Superior temporal gyrus (tissue), 1 donor: ENCODE measurements at regions not wholly inside any gene's neighbourhood (a gene's known extent, or its start where the extent isn't known, plus 50 kb on each side); places are given as distances from the start of the nearest gene placed in this dataset.

Experiments
- DNase-seq: peaks from one replicate; pipeline ENCODE4 v3.0.0-alpha.2; 2016; ENCODE audit errors: extremely low spot score

DNA sequence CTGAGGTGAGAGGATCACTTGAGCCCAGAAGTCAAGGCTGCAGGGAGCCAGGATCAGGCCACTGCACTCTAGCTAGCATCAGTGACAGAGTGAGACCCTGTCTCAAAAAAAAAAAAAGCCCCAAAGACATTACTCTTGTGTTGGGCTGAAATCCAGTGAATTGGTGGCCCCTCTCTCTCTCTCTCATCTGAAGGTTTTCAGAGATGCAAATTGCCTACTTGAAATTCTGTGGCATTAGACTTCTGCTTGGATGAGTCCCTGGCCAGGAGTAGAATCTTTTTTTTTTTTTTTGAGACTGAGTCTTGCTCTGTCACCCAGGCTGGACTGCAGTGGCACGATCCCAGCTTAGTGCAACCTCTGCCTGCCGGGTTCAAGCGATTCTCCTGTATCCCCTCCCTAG, 112.0 kb upstream of the ATF7IP start:
- no peak for DNase-seq

DNA sequence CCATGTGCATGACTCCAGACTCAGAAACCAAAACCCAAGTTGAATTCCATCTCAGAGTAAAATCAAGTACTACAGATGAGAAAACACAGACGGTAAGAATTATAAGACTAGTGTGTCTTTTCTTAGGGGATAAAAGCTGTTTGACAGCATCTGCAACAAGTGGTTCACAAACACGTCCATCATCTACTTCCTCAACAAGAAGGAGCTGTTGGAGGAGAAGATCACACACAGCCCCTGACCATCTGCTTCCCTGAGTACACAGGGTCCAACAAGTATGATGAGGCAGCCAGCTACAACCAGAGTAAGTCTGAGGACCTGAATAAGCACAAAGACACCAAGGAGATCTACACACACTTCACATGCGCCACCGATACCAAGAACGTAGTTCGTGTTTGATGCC, 110.7 kb upstream of the ATF7IP start:
- no peak for DNase-seq

DNA sequence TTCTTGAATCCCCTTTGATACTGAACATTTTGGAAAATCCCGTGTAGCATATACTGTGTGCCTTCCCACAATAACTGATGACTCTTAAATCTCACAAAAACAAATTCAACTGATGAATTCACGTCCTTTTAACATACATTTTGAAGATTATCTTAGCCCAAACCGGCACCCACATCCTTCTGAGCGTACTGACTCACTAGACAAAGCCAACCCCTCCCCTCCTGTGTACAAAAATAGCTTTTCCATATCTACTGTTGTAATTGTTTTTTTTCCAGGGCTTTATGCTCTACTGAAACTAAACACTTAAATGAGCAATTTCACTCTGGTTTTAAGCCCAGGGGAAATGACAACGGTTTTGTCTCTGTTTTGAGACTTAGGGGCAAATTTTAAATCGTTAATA, 109.4 kb upstream of the ATF7IP start:
- DNase-seq = no peak

DNA sequence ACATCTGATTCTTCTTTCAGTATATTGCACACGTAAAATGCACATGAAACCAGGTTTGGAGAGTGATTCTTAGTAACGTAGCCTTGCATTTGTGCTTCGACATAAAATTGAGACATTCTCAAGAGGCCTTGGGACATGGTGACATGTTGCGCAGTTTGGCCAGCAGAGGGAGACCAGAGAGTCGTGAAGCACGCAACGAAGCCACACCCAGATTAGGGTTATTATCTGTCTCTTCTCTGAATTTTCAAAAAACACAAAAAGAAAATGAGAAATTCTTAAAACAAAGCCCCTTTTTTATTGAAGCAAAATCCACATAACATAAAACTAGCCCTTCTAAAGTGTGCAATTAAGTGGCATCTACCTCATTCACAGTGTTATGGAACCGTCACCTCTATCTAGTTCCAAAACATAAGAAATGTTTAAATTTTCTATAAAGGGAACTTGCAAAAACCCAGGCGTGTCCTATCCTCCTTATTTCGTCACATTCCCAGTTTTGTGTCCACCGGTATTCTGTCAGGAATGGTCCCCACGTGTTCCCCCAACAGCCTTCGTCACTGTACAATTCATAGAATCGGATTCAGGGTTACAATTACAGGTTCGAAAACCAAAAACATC, 108.8 kb upstream of the ATF7IP start:
- peak; percentile 88 for DNase-seq

DNA sequence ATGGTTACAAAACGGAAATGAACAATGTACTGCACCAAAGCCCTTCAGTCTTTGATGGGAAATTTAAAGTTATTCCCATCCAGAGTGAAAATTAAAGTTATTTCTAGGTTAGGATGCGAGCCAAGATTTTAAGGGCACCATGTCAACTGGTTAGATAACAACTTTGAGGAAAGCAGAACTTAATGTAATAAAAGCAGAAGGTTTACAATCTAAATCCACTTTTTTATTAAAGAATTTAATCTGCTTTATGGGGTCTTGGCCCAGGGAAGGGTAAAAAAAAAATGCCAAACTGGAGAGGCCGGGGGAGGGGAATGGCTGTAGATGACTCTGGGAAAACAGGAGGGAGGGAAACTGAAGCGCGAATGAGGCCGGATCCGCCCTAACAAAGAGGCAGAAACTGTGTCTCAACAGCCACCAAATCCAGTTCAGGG, 108.2 kb upstream of the ATF7IP start:
- no peak for DNase-seq

DNA sequence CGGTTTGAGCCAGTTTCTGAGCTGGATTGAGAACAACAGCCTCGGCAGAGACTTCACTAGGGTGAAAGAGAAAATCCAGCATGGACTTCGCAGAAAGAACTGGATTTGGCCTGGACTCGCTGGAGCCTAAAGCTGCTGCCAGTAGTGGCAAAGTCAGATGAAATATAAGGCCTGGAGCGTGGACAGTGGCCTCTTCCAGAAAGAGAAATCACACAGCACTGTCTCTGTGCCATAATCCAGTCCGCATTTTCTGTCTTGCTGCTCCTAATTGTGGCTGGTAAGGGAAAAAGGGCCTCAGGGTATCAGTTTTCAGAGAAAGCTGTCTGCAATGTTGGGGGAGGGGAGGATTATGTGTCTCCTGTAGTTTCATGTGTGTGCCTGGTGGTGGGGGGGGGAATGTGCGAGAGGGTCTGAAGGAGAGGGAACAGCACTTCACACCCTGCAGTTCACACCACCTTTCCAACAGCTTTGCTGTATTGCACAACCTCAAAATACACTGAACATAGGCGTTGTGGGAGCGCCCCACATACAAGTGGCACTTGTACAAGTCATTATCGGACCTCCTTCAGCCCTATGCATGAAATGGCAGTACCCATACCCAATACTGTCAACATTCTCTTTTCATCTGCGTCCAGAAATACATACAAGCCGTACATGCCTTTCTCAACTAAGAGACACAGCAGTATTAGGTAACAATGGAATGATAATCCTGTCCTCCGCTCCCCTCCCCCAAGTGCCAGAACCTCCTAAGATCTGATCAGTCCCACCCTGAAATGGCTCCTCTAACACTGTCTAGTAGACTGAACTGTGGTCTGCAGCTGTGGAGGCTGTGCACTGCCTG, 107.5 kb upstream of the ATF7IP start:
- peak; percentile 97 for DNase-seq

DNA sequence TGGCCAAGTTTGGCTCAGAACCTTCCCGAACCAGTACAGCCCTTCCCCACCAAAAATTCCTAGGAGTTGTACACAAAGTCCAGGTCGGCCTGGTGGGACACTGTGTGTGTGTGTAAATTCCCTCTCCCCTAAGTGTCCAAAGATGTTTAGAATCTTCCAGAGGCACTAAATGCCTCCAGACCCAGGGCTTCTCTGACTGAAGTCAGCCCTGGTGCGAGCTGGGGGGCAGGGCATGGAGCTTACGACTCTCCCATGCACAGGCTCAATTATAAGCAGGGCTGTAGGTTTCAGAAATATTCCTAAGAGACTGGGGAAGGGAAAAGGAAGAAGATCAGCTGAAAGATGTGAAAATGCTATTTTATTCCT, 106.9 kb upstream of the ATF7IP start:
- no peak for DNase-seq

DNA sequence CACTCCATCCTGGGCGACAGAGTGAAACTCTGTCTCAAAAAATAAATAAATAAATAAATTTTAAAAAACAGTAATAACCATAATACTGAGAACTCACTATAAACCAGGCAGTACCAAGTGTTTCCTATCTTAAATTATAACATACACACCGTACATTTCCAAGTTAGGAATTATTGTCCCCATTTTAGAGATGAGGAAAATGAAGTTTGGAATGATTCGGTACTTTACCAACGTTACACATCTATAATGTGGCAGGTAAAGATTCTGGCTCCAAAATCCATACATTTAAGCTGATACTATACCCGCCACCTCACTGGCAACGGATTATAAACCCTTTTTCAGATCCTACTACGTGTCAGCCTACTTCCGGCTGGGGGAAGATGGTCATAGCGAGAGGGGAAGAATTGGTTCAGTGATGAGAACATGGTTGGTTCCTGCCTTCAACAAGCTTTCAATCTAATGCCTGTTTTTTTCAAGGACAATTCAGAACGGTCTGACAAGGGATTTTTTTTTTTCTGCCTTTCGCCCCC, 105.9 kb upstream of the ATF7IP start:
- DNase-seq = no peak

DNA sequence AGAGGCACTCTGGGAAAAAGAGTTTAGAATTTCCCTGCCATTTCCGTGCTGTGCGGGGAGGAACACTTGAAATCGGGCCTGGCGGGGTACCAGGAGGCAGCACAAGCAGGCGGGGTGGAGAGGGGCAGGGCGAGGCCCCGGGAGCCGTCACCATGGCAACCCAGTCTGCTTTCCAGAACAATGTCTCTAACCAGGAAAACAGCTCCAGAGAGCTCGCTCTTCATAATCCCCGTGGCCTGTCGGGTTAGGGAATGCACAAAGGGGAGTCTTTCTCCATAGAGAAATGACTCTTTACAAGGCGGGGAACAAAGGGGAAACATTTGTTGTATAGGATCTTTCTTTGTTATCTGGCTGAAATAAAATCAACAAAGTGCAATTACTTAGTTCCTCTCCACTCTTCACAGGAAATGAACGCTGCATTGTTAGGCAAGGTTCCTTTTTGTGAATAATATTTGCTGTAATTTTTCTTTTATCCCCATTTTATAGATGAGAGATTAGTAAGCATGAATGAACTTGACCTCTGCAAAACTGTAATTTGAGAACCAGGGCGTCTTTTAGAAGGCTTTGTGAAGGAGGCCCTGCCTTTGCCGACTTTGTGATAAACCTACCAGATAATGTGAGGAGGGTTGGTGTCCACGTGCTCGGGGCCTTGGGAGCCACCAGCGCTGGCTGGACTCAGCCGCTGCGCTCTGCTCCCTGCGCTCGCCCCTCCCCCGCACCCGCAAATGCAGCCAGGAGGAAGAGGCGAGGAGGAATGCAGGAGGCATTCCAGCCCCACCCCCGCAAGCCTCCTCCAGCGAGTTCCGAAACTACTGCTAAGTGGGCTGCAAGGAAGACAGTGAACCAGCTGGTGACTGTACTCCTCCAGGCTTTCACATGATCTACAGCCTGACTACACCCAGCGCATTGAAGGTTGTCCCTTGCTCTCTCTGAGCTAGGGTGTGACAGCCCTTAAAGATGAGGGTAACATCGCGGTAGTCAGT, 105.2 kb upstream of the ATF7IP start:
- DNase-seq = peak; percentile 82

DNA sequence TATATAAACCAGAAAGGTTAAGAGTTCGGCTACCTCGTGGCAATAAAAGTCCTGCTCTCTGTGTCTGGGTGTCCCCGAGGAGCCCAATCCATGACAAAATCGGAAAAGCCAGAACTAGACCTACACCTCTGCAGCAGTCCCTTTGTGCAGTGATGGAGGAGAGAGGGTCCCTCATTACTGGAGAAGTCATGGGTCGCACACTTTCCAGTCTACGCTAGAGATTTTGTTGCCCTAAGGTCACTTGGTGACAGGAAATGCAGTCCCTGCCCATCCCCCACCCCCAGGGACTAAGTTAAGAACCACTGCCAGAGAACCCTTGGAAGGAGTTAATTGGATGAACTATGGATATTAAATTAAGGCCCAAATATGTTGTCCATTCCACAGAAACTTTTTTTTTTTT, 104.4 kb upstream of the ATF7IP start:
- DNase-seq = no peak

DNA sequence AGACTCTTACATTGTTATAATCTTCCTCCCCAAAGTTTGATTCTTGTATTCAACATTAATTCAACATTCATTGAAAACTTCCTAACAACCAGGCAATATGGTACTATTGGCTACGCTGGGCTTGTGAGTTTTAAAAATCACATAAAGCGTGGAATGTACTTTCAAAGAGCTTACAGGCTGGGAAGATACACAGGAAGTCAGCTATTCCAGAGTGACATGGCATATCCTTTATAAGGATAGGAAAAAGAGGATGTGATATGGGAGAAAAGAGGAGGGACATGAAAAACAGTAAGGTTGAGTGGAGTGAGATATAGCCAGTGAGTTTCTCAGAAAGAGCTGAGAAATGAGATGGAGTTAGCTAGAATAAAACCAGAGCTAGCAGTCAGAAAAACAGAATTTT, 103.6 kb upstream of the ATF7IP start:
- DNase-seq = no peak

DNA sequence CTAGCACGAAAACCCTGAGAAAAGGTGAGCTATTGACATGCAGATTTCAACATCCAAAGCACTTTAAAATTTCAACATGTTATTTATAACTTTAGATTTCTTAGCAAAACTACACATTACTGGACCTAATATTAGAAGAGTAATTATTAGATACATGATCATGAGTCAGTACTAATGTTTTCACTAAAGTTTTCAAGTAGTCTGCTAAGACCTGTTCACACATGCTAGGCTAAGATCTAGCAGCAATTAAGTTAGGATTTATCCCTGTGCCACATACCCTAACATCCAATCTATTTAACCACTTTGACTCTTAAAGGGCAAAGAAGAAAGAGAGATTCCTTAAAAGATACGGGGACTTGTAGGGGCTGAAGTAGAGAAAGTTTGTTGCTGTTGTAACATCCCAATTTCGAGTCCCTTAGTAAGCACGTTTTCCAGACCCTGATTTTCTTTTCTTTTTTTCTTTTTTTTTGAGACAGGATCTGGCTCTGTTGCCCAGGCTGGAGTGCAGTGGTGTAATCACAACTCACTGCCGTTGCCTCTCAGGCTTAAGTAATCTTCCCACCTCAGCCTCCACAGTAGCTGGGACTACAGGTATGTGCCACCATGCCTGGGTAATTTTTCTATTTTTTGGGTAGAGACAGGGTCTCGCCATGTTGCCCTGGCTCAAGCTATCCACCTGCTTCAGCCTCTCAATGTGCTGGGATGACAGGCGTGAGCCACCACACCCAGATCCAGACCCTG, 102.5 kb upstream of the ATF7IP start:
- no peak for DNase-seq

DNA sequence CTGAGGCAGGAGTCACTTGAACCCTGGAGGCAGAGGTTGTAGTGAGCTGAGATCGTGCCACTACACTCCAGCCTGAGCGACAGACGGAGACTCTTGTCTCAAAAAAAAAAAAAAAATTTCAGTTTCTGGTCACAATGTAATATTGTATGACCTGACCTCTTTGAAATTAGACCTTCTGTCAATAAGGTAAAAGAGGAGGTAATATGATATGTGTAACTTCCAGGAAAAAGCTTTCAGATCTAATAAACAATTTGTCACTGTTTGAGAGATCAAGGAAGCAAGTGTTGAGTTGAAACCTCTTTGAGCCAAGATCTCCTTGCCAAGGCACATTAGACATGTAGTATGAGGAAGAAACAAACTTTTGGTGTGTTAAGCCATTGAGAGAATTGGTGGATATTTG, 101.7 kb upstream of the ATF7IP start:
- DNase-seq = no peak

DNA sequence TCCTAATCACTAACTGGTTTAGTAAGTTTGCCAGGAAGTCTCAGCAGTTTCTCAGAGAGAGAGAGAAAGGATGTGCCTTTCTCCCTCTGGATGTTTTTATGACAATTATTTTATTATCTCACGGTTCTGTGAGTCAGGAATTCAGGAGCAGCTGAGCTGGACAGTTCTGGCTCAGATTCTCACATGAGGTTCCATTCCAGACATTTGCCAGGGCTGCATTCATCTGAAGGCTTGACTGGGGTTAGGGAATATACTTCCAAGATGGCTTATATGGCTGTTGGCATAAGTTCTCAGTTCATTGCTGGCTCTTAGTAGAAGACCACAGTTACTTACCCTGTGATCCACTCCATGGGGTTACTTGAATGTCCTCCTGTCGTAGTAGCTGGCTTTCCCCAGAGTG, 101.2 kb upstream of the ATF7IP start:
- no peak for DNase-seq

DNA sequence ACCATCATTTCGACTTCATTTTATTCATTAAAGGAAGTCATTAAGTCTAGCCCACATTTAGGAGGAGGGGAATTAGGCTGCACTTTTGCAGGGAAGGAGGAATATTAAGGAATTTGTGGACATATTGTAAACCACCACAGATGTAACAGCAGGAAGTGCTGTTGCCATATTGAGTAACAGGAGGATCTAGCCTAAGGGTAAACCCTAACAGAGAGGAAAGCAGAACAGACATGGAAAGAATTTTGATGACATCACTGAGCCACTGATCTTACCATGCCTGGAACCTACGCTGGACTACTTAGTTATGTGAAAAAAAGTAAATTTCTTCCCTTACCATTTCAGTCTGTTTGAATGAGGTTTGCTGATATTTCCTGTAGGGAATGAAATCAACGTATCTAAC, 100.7 kb upstream of the ATF7IP start:
- DNase-seq = no peak

DNA sequence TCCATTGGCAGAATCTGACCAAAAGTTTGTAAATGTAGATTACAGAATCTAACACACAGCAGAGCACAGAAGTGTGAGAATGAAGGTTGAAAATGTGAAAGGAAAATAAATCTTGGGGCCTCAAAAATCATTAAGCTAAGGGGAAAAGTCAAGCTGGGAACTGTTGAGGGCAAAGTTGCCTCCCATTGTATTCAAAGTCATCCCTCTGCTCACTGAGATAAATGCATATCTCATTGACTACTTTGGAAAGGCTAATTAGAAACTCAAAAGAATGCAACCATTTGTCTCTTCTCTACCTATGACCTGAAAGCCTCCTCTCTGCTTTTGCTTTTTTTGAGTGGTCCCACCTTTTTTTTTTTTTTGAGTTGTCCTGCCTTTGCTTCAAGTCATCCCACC, 97.4 kb upstream of the ATF7IP start:
- no peak for DNase-seq

DNA sequence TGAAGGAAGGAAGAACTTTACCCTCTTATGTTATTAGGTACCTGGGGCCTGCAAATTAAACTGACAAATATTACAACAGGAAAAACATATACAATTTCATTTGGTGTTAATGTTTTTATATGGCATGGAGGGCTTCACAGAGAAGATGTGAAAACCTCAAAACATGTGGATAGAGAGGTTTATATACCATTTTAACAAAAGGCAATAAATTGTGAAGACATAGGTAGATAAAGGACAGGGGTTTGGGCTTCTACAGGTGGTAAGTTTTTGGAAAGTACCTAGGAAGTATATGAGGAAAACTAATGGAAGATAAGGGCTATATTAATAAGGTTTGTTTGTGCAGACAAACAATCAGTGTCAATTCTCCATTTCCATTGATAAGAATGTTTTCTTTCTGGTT, 95.1 kb upstream of the ATF7IP start:
- no peak for DNase-seq

DNA sequence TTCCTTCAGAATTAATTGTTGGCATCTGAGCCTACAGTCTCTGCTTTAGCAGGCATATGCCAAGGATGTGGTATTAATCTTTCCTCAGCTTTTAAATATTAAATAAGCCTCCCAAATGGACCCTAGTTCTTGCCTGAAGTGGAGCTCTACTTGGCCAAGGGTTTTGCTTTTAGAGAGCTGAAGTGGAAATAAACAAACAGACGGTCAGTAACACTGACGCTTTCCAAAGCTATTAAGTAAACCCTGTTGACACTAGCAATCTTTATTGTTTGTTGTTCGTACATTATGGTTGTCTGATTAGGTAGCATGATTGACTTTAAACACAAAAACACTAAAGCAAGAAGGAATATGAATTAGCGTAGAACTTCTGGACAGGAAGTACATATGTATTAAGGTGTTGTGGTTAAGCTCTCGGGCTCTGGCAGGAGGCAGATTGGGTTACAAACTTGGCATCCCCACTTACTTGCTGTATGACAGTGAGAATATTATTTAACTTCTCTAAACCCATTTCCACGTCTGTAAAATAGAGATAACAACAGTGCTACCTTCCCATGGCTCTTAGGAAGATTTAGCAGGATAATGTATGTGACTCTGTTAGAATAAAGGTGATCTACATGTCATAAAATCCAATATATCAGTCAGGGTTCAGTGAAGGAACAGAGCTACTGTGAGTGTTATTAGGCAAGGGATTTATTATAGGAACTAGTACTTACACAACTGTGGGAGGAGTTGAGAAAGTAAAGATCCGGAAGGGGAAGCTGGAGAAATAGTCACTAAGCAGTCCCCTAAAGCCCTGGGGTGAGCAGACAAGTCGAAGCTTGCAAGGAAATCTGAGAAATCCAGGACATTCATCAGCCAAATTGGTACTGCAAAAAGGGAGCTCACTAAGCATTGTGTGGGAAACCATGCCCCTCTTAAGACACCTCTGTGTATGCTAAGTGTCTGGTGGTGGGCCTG, 92.2 kb upstream of the ATF7IP start:
- DNase-seq = no peak

DNA sequence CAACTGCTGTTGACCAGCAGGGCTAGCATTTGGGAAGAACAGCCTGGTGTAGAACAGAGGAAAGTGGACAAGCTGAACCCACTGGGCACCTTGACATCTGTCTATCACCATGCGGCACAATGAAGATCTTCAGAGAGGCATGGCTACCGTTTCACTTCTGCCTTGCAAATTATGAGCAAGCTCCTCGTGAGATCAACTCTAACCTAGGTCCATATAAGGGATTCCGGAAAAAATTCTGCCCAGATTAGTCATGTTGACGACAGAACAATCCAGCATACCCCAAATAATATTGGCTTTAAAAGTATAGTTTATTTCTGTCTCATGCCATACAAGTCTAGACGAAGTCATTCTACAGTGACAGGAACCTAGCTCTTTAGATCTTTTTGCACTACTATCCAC, 91.6 kb upstream of the ATF7IP start:
- DNase-seq = no peak

DNA sequence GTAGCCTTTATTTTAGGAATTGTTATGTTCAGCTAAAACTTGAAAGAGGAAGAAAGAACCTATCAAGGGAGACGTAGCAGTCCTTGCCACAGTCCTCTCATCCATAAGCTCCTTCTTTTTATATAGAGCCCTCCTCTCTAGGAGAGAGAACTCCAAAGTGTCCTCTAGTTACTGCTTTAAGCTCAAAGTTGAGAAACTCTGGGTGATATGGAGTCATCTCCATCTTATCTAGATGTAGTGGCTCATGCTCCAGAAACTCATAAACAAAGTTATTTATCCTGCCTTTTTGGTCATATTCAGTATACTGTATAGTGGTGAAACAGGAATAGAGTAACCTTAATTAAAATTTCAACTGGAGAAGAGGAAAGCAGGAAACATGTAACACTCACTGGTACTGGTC, 90.4 kb upstream of the ATF7IP start:
- DNase-seq = no peak
